Ramos (cell line): ENCODE measurements at regions not wholly inside any gene's neighbourhood (a gene's known extent, or its start where the extent isn't known, plus 50 kb on each side); places are given as distances from the start of the nearest gene placed in this dataset.

Experiments
- in situ Hi-C: fragments of 300-500 bp; cut with MboI; formaldehyde crosslinking; loops from one replicate; pipeline ENCODE4 v1.14.3; 2022; ENCODE audit warnings: low sequenced_read_pairs; ENCODE audit not compliant: unreplicated experiment

- in situ Hi-C loops, result no loop called here
These were observed 739.9 kb downstream of the REEP3 start for GRCh38 chr10:64261092-64261491.

DNA sequence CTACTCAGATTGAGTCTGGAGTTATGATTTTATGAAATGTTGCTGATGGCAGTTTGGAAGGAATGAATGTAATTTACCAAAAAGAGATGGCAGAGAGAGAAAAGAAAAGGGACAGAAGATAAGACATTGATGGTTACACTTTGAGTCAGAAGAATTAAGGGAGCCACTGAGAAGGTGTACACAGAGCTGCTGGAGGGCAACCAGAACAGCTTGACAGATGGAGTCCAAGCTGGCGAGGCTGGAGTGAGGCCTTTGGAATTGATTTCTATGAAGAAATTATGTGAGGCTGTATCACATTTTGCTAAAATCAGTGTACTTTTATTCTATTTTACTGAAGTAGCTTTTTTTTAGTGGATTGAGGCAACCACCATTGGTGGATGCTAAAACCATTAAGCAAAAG is 740.5 kb downstream of the REEP3 start:
- in situ Hi-C loops, result no loop called here

DNA sequence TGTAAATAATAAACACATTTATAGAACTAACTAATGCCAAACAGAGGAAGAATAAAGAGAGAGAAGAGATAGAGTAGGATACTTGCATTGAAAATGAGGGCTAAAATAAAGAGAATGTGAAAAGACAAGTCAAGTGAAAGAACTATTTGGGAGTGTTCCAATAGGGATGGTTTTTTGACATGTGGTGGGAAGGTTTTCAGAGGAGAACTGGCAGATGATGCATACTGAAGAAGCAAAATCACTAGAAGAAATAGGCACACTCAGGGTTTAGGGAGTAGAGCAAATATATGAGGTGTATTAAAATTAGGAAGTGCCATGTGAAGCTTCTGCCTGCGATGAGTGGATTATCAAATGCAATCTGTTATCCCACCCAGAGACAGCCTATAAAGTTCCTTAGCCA is 744.8 kb downstream of the REEP3 start:
- in situ Hi-C loops, result no loop called here

DNA sequence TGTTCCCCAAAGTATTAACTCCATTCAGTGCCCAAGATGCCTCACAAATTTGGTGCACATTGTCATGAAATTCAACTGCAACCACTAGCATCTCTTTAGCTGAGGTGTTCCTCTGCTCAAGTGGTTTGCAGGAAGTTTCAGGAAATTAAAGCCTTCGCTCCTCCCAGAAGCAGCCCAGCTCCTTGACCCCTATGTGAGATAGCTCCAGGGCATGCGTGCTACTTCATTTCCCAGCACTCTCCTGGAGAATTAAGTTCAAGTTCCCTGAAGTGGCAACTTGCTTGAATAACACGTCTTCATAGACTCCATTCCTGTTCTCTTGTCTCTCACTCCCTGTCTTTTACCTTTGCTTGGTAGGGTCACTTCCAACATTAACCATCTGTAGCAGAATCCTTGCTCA is 750.3 kb downstream of the REEP3 start:
- in situ Hi-C loops, result no loop called here

DNA sequence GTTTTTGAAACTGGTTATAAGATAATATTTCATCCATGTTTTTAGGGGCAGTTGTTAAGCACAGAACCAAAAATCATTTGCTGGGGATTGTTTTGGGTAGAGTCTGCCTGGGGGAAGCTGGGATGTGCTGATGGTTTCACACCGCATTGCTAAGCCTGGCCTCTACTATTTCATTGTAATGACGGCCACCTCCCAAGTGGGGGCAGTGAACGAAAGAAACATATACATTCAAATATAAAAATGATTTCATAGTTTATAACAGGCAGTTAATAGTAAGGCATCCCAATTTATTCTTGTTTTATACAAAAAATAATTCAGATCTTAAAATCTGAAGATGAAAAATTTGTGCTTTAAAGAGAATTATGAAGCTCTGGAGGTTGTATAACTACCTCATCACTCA is 750.8 kb downstream of the REEP3 start:
- in situ Hi-C loops, result no loop called here

DNA sequence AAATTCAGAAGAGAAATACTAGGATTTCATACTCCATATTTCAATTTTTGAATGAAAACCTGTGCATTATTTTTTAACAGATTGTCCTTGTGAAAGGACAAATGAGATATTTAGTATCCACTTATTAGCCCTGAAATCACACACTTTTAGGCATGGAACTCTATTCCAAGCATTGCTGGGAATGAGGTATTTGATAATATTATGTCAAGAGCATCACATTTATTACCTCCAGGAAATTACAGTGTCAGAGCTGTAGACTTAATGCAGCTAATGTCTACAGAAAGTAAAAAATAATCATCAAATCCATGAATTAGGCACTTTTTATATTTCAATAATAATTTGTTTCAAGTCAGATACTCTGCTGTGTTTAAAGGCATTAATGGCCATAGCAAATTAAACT is 753.8 kb downstream of the REEP3 start:
- in situ Hi-C loops, result no loop called here

GRCh38 chr10:64275774-64276173 is 754.6 kb downstream of the REEP3 start:
- in situ Hi-C loops, result no loop called here

- in situ Hi-C loops, result no loop called here
These were observed 756.3 kb downstream of the REEP3 start for GRCh38 chr10:64277536-64277935.

DNA sequence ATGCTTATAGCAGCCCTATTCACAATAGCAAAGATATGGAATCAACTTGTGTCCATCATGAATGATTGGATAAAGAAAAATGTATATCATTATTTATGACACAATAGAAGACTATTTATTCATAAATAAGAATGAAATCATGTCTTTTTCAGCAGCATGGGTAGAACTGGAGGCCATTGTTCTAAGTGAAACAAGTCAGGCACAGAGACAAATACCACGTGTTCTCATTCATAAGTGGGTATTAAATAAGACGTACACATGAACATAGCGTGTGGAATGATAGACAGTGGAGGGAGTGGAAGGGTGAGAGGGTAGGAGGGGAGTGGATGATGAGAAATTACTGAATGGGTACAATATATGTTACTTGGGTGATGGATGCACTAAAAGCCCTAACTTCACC is 762.4 kb downstream of the REEP3 start:
- in situ Hi-C loops, result no loop called here

DNA sequence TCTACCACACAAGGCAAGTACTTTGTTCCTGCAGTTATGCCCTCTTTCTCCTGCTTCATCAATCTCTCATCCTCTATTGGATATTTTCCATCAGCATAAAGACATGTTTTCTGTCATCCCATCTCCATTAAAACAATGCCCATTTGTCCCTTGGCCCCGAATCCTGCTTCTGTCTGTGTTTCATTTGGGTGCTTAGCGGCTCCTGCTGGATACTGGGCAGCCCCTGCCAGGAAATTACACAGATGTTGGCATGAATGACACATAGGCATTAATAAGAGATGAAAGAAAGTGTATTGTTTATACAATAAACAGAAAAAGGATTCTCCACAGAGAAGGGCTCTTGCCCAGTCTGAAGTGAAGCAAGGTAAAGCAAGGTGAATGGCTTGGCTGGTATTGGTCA is 765.3 kb downstream of the REEP3 start:
- in situ Hi-C loops, result no loop called here

DNA sequence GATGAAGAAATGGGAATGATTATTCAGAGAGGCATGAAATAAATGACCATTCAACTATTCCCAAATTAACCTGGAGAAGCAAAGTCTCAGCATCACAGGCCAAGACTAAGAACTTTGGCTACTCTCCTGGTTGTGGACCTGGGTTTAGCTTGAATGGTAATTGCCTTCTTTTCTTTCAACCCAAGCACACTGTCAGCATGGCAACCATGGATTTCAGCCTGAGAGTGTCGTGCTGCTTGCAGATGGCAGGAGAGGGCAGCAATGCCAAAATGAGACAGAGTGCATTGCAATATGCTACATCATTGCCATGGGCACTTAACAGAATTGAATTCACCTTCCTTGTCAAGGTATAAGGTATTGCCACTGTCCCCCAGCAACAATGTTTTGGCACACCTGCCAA is 767.2 kb downstream of the REEP3 start:
- in situ Hi-C loops, result no loop called here

DNA sequence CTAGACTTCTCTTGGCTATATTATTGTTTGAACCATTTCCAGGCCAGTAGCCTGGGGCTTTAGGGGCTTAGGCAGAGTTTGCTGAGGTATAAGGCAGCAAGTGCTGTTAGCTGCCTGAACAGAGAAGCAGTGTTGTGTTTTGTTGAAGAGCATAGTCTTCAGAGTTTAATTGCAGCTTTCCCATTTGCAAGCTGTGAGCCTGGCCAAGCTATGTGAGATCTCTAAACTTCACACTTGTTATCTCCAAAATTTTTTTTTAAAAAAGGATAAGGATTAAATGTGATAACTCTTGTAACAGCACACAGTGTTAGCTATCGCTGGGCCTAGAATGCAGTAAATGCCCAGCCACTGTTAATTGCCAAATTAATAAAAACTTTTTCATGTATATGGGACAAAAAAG is 782.4 kb downstream of the REEP3 start:
- in situ Hi-C loops, result no loop called here

DNA sequence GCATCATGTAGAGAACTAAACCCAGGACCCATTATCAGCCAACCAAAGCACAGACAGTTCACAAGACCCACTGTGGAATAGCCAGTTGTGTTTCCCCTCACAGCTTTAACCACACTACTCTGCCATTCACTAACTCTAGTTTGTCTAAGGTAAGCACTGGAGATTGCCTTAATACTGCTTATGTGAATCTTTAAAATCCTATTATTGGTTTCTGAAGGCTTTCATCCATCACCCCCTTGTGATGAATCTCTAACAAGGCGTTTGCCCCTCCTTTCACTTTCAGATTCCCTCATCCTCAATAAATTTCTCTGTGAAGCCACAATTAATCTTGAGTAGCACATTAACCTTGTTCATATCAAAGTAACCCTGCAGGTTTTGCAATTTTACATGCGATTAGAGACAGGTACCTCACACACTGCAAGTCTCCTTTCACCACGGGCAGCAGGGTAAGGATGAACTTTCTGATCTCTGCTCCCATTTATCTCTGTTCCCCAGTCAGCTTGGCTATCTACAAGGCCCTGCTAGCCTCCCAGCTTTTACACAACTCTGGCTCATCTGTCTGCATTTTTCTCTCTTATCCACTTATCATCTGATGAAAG is 785.6 kb downstream of the REEP3 start:
- in situ Hi-C loops, result no loop called here

GRCh38 chr10:64312876-64313275 is 791.7 kb downstream of the REEP3 start:
- in situ Hi-C loops, result no loop called here

- in situ Hi-C loops, result no loop called here
These were observed 792.8 kb downstream of the REEP3 start for GRCh38 chr10:64313967-64314366.

GRCh38 chr10:64316416-64316815 is 795.2 kb downstream of the REEP3 start:
- in situ Hi-C loops, result no loop called here

GRCh38 chr10:64316833-64317232 is 795.6 kb downstream of the REEP3 start:
- in situ Hi-C loops, result no loop called here

GRCh38 chr10:64320448-64320847 is 799.2 kb downstream of the REEP3 start:
- in situ Hi-C loops, result no loop called here

- in situ Hi-C loops, result no loop called here
These were observed 808.3 kb downstream of the REEP3 start for GRCh38 chr10:64329510-64329909.

- in situ Hi-C loops, result no loop called here
These were observed 811.4 kb downstream of the REEP3 start for GRCh38 chr10:64332551-64332950.

DNA sequence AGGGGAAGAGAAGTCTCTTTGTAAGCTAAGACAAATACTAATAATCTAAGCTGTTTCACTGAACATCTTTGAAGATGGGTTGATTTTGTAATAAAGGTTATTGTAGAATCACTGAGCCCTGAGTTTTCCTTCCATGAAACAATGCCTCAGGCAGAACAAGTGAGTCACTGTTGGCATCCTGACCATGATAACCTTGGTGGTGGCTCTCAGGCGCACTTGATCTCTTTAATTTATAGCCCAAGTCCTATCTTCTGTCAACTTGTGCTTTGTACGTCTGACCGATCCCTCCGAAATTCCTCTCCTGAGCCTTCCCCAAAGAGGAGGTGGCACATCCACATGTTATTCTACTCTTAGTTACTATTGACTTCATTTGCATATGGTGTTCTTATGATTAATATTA is 812.9 kb downstream of the REEP3 start:
- in situ Hi-C loops, result no loop called here

- in situ Hi-C loops, result no loop called here
These were observed 823.0 kb downstream of the REEP3 start for GRCh38 chr10:64344211-64344610.

DNA sequence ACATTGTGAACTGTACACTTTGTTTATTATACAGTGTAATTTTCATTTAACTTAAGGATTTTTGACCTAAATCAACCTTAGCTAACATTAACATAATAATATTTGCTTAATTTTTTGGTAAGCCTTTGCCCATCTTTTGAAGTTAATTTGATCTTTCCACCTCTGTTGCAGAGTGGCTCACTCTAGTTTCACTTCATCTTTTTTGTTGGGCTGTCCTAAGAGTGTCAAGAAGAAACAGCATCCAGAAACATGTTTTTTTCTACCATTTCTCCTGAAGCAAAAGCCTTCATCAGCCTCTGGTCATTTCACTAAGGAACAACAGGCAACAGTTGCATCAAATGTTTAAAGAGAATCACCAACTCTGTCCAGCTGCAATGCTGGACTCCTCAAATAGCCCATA is 824.7 kb downstream of the REEP3 start:
- in situ Hi-C loops, result no loop called here
